Caki2 (cell line): ENCODE measurements at regions not wholly inside any gene's neighbourhood (a gene's known extent, or its start where the extent isn't known, plus 50 kb on each side); places are given as distances from the start of the nearest gene placed in this dataset.
"Not testable (repeated sequence)": the region's sequence is repeated elsewhere in the genome, so short reads cannot be mapped to it uniquely, and the experiment has no call there.

Source experiments
- DNase-seq: peaks from one replicate; pipeline ENCODE4 v3.0.0-alpha.2; 2015; ENCODE audit warnings: low read depth
- in situ Hi-C: cut with HindIII; loops from 2 replicates; pipeline ENCODE4 v1.10.0; 2016; ENCODE audit warnings: low sequenced_read_pairs, low pct_unique_long_range_greater_than_20kb, mixed read lengths

DNA sequence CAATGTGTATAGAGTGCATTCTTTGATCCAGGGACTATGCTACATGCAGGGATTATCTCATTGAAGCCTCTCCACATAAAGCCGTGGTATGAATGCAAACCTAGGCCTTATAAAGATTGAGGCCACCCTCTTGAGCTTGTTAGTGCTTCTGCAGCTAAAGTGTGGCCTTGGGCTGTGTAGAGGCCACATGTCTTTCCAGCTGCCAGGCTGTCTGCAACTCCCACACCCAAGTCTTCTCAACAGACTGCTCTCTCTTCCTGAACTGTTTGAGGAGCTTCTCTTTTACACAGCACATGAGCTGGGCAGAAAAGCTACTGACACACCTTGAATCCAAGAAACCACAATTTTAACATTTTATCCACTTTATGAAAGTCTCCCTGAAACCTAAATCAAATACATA, 119.2 kb upstream of the MEX3C start:
- no peak for DNase-seq
- in situ Hi-C loops: no loop called here

GRCh38 chr18:51321696-51322095, 124.2 kb upstream of the MEX3C start:
- DNase-seq: peak; percentile 12
- in situ Hi-C loops: no loop called here

- in situ Hi-C loops: no loop called here
- no peak for DNase-seq
These were observed 126.5 kb upstream of the MEX3C start for GRCh38 chr18:51323961-51324360.

- peak; percentile 1 for DNase-seq
- in situ Hi-C loops: no loop called here
These were observed 132.7 kb upstream of the MEX3C start for GRCh38 chr18:51330148-51330547.

- in situ Hi-C loops: no loop called here
These were observed 133.3 kb upstream of the MEX3C start for GRCh38 chr18:51330739-51331138.

DNA sequence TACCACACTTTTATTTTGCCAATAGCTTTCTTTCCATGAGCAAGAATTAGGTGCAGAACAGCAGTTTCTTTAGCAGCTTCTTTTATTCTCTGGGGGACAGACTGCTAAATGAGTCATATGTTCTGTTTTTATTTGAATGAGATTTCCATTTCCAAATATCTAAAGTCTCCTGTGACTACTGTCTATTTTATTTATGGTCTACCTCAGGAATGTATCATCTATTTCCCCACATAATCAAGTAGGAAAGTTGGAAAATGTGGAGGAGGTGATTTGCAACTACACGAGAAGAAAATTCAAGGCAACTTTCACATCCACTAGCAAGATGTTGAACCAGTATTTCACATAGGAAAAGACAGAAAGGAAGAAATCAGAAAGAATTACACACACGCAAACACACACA, 139.9 kb upstream of the MEX3C start:
- in situ Hi-C loops: no loop called here
- DNase-seq: no peak

More at GRCh38 chr18:51330739-51331138, 133.3 kb upstream of the MEX3C start:
- DNase-seq: no peak

GRCh38 chr18:51339856-51340255, 142.4 kb upstream of the MEX3C start:
- DNase-seq: no peak
- in situ Hi-C loops: no loop called here

DNA sequence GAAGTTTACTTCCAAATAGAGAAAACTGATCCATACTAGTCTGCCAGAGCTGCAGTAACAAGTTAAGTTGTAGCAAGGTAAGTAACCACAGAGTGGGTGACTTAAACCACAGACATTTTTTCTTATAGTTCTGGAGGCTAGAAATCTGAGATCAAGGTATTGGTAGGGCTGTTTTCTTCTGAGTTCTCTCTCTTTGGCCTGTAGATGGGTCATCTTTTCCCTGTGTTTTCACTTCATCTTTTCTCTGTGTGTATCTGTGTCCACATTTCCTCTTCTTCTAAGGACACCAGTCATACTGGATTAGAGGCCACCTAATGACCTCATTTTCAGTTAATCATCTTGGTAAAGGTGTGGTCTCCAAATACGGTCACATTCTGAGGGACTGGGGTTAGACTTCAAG, 142.9 kb upstream of the MEX3C start:
- in situ Hi-C loops: no loop called here

GRCh38 chr18:51342815-51343214, 145.3 kb upstream of the MEX3C start:
- in situ Hi-C loops: no loop called here

More for the DNA sequence above, 142.9 kb upstream of the MEX3C start:
- DNase-seq: no peak

GRCh38 chr18:51345848-51346391, 148.4 kb upstream of the MEX3C start:
- in situ Hi-C loops: no loop called here
- DNase-seq: no peak

More at GRCh38 chr18:51342815-51343214, 145.3 kb upstream of the MEX3C start:
- DNase-seq: peak; percentile 74

DNA sequence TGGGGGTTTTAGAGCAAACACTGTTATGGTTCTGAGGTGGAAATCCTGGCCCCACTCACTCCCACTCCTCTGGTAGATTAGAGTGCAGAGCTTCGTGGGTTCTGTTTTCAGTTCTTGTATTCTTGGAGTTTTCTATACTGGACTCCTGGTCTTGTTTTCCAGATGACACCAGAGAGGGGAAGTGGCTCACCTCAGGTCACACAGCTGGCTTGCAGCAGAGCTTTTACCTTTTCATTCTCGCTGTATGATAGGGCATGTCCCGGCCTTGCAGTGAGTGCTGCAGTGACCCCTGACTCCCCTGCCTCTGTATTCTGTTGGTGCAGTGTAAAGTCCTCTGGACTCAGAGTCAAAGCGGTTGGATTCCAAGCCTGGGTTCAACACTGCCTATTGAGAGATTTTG, 148.9 kb upstream of the MEX3C start:
- DNase-seq: no peak
- in situ Hi-C loops: no loop called here

- in situ Hi-C loops: no loop called here
- peak; percentile 88 for DNase-seq
These were observed 152.6 kb upstream of the MEX3C start for GRCh38 chr18:51350081-51350480.

DNA sequence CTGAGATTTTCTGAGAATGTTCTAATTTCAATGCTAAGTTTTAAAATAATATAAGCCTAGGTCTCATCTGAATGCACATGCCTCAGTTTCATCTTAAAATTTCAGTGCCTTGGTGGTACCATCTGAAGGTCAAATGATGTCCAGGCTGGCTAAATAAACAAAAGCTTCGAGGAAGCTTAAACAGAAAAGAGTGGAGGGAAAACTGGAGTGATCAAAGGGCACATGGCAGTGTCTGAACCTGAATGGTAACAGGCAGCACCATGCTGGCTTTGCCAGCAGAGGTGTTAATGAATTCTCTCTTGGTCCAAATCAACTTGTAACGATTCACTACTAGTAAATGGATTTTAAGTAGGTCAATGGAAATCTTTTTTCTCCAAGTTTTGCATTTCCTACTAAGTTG, 158.4 kb upstream of the MEX3C start:
- no peak for DNase-seq
- in situ Hi-C loops: no loop called here

- in situ Hi-C loops, DNase-seq: not testable (repeated sequence)
These were observed 162.8 kb upstream of the MEX3C start for GRCh38 chr18:51360301-51360700.

DNA sequence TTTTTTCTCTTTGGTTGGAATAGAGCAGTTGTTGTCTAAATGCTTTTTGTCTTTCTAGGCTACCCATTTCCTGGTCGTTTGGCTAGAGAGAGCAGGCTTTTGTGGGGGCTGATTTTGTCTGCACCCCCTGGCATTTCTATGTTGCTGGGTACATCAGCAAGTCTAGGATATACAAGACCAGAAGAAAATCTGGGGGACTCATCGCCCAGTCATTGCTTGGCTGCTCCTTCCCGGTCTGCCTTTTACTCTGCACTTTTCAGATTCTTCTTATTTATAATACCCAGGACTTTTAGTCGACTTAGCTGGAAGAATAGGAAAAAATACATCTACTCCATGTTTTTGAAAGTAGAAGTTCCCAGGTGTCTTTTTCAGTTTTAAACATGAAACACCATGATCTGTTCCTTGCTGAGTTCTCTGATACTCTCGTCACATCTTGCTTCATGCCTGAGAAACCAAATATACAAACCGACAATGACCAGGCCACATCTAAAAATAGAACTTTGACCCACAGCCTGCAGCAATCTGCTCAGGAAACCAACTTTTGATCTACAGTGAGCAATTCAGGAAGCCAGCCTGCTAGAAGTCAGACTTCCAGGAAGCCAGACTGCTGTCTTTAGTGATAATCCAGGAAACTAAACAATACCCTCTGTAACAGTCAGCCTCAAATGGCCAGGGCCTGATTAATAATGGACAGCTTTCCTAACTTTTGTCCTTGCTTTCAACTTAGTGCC, 163.8 kb upstream of the MEX3C start:
- in situ Hi-C loops: no loop called here
- DNase-seq: peak; percentile 4

- in situ Hi-C loops: no loop called here
- DNase-seq: no peak
These were observed 165.9 kb upstream of the MEX3C start for GRCh38 chr18:51363384-51363783.

DNA sequence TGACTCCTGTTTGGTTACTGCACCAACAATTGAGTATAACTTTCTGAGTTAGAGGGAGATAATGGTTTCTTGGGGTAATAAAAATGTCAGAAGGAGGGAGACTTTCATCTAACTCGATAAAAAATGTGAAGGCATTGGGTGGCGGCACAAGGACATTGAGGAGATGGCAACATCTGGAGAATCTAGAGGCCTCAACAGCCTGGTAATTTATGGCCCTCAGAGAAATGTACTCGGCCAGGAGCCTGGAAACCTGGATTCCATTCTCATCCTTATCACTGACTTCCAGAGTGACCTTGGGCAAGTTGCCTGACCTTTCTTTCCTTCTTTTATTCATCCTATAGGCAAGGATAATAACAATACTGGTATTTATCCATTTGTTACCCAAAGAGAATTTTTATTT, 173.5 kb upstream of the MEX3C start:
- in situ Hi-C loops: no loop called here
- no peak for DNase-seq

- in situ Hi-C loops: no loop called here
- DNase-seq: no peak
These were observed 174.4 kb upstream of the MEX3C start for GRCh38 chr18:51371929-51372328.

- no peak for DNase-seq
- in situ Hi-C loops: no loop called here
These were observed 184.6 kb upstream of the MEX3C start for GRCh38 chr18:51382081-51382480.

DNA sequence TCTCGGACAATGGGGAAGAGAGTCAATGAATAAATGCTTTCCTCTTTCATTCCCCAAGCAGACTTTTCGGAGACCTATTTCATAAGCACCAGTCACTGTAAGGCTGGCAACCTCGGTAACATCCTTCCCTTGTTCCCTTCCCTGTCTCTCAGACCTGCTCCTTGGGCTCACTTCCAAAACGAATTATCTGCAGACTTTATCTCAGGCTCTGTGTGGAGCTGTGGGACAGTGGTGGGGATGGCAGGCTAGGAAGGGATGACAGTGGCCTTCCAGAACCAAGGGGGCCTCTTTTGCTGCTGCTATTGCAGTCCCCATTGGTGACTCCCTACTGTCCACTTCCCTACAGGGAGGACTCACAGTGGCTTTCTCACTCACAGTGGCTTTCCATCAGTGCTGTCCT, 185.6 kb upstream of the MEX3C start:
- in situ Hi-C loops: no loop called here
- DNase-seq: no peak
